Subcutaneous abdominal adipose tissue (tissue), 5 donors: ENCODE measurements at regions not wholly inside any gene's neighbourhood (a gene's known extent, or its start where the extent isn't known, plus 50 kb on each side); places are given as distances from the start of the nearest gene placed in this dataset.

ENCODE experiments used
- H3K27ac ChIP-seq: one replicate; pipeline ENCODE4 v1.7.0; 2013; ENCODE audit warnings: low read depth, mild to moderate bottlenecking, inconsistent platforms, low read length, moderate library complexity
- H3K27me3 ChIP-seq, 5 donors: one replicate each; pipeline ENCODE4 v1.7.0; 2013; ENCODE audit warnings: low read length in 5 of 5, inconsistent platforms in 1 of 5; ENCODE audit not compliant: control insufficient read depth in 5 of 5, insufficient read depth in 4 of 5
- H3K36me3 ChIP-seq, 5 donors: one replicate each; pipeline ENCODE4 v1.7.0; 2013; ENCODE audit warnings: low read length in 5 of 5; ENCODE audit not compliant: control insufficient read depth in 5 of 5, insufficient read depth in 5 of 5
- H3K4me1 ChIP-seq, 5 donors: one replicate each; pipeline ENCODE4 v1.7.0; 2013; ENCODE audit warnings: low read length in 5 of 5, mild to moderate bottlenecking in 3 of 5, moderate library complexity in 1 of 5; ENCODE audit not compliant: control insufficient read depth in 5 of 5, insufficient read depth in 5 of 5
- H3K4me3 ChIP-seq, 5 donors: one replicate each; pipeline ENCODE4 v1.7.0; 2013; ENCODE audit warnings: low read length in 5 of 5, low read depth in 1 of 5
- H3K9ac ChIP-seq, 5 donors: one replicate each; pipeline ENCODE4 v1.7.0; 2013; ENCODE audit warnings: low read length in 5 of 5, mild to moderate bottlenecking in 4 of 5, moderate library complexity in 3 of 5
- H3K9me3 ChIP-seq, 5 donors: one replicate each; pipeline ENCODE4 v1.7.0; 2013; ENCODE audit warnings: low read length in 5 of 5; ENCODE audit not compliant: control insufficient read depth in 5 of 5
- donor health status: healthy.
- donor health status: healthy.
- donor health status: healthy.
- donor health status: healthy.
- donor health status: healthy.

DNA sequence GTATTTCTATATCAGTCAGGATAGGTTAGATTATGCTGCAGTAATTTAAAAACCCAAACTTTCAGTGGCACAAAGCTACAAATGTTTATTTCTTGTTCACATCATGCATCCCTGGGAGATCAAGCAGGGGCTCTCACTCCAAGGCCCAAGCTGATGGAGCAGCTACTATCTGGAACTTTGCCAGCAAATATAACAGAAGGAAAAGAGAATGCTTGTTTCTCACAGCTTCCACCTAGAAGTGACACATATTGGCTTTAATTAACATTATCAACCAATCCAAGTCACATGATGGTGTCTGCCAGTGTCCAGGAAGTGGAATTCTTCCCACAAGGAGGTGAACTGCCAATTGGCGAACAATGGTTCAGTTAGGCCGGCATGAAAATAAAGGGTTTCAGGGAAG lies 306.9 kb downstream of the BCL11A start:
- H3K9me3 ChIP-seq: peaks cover 0 to 4% (median 0%) of the 10 kb centered on the region in 5 donors

DNA sequence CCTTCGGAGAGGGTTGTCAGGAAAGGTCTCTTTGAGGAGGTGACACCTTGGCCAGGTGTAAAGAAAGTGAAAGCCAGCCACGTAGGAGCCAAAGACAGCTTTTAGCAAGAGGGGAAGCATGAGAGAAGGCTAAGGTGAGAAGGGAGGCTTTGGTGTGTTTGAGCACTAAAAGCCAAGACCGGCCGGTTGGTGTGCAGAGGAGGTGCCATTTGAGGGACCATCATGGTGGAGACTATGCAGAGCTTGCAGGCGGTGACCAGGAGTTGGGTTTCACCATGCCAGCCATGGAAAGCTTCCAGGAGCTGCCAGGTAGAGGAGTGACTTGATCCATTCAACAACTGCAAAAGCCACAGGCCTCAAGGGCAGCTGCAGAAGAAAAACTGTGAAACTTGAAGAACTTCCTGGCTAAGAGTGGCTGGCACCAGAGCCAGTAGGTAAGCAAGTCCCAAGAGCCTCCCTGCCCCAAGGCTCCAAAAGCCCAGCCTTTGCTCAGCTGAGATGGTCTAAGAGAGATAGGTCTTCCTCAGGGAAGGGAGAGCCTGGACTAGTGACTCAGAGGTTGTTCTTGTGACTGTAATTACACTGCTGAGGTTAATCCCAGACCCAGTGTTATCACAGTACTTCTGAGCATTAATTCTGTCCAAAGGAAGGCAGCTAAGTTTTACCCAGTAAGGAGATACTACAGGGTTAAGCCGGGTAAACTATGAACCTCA lies 319.0 kb downstream of the BCL11A start:
- H3K27ac ChIP-seq: no peak overlapping the region
- H3K9me3 ChIP-seq: peaks cover 5 to 15% (median 6%) of the 10 kb centered on the region in 5 donors
- H3K36me3 ChIP-seq: no peaks in the 10 kb centered on the region
- H3K27me3 ChIP-seq: no peaks in the 10 kb centered on the region
- H3K4me1 ChIP-seq: no peaks in the 10 kb centered on the region
- no peak overlapping the region for H3K4me3 ChIP-seq
- H3K9ac ChIP-seq: no peak overlapping the region

More for the DNA sequence above, 306.9 kb downstream of the BCL11A start:
- Histone ChIP-seq H3K27me3 (no peaks in the 10 kb centered on the region), H3K4me3 (no peak overlapping the region), H3K27ac (no peak overlapping the region), H3K36me3 (no peaks in the 10 kb centered on the region), H3K4me1 (no peaks in the 10 kb centered on the region), H3K9ac (no peak overlapping the region)

DNA sequence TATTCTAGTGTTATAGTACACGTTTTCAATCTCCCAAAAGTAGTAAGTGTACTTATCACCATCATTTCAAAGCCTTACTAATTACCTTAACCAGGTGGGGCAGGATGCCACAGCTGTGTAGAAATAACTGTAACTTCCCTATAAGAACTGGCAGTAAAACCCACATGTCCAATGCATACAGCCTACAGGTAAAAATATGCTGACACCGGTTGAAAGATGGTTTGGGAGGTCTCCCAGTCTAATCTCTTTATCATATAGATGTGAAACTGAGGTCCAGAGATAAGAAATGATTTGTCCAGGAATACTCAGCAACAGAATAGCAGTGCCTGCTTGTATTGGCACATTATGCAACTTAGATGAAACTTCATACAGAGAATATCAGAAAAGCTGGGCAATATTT lies 322.9 kb downstream of the BCL11A start:
- Histone ChIP-seq H3K4me1 (no peaks in the 10 kb centered on the region), H3K27ac (no peak overlapping the region), H3K9ac (no peak overlapping the region), H3K27me3 (no peaks in the 10 kb centered on the region), H3K36me3 (no peaks in the 10 kb centered on the region), H3K9me3 (peaks cover 5 to 23% (median 9%) of the 10 kb centered on the region in 5 donors), H3K4me3 (no peak overlapping the region)

DNA sequence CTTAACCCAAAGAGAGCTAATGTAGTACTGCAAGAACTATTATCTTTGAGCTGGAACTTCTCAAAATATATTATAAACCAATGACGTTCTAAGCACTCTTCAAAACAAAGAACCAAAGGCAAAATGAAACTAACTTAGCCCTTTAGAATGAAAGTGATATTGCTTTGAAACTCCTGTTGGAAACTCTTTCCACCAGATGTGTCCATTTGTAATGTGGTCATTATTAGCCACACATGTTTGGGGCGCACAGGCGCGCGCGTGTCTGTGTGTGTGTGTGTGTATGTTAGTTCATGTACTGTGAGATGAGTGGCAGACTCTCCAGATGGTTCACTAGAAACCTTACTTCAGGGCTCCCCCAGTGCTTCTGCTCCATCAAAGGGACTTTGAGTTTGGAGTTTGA lies 323.4 kb downstream of the BCL11A start:
- Histone ChIP-seq H3K4me1 (no peaks in the 10 kb centered on the region), H3K27ac (no peak overlapping the region), H3K9me3 (peaks cover 5 to 23% (median 9%) of the 10 kb centered on the region in 5 donors), H3K27me3 (no peaks in the 10 kb centered on the region), H3K36me3 (no peaks in the 10 kb centered on the region), H3K4me3 (no peak overlapping the region), H3K9ac (no peak overlapping the region)

DNA sequence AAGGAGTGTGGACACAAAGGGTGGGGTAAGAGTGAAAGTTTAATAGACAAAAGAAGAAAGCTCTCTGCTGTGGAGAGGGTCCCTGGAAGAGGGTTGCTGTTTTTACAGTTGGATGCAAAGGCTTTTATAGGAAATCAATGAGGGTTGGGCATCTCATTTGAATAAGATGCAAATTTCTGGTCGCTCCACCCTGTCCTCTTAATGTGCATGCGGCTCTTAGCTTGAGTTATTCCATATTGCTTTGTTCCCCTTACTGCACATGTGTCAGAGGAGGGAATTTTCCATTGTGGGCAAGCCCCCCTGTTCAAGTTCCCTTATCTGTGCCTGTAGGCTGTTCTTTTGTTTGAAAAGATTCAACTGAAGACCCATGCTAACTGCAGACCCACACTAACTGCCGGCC lies 326.5 kb downstream of the BCL11A start:
- no peak overlapping the region for H3K9ac ChIP-seq
- H3K36me3 ChIP-seq: no peaks in the 10 kb centered on the region
- no peak overlapping the region for H3K27ac ChIP-seq
- no peaks in the 10 kb centered on the region for H3K27me3 ChIP-seq
- H3K9me3 ChIP-seq: peaks cover under 1 to 17% (median 5%) of the 10 kb centered on the region in 5 donors
- no peak overlapping the region for H3K4me3 ChIP-seq
- no peaks in the 10 kb centered on the region for H3K4me1 ChIP-seq

DNA sequence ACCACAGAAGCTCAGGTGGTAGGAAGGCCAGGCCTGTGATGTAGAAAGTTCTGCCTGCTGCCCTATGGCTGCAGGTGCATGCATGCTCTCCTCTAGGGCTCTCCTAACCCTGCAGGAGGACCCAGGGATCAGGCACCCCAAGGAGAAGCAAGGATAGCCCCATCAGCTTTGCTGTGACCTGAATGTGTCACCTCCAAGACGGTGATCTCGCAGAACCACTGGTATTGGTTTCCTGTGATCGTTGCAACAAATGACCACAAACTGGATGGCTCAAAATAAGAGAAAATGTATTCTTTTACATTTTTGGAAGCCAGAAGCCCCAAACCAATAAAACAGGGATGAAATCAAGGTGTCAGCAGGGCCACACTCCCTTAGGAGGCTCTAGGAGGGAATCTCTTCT lies 327.3 kb downstream of the BCL11A start:
- H3K27me3 ChIP-seq: no peaks in the 10 kb centered on the region
- H3K4me3 ChIP-seq: no peak overlapping the region
- H3K4me1 ChIP-seq: no peaks in the 10 kb centered on the region
- H3K27ac ChIP-seq: no peak overlapping the region
- H3K9me3 ChIP-seq: peaks cover 0 to 14% (median 3%) of the 10 kb centered on the region in 5 donors
- H3K9ac ChIP-seq: no peak overlapping the region
- no peaks in the 10 kb centered on the region for H3K36me3 ChIP-seq

DNA sequence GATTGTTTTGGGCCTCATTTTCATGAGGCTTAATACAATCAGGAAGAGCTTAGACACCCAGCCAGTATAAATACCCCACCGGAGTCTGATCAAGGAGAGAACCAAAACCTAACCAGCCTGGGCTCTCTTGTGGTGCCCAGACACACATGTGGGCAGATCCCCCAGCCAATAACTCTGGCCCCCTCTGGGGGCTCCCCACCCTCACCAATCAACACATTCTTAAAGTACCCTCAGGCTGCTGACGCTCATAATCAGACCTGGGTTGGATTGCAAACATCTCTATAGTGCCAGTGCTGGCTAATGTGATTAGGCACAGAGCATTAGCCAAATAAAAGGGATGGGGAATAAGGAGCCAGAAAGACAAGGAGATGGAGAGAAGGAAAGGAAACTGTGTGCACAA lies 329.6 kb downstream of the BCL11A start:
- H3K4me3 ChIP-seq: no peak overlapping the region
- peaks cover 0 to 3% (median 0%) of the 10 kb centered on the region in 5 donors for H3K9me3 ChIP-seq
- H3K36me3 ChIP-seq: no peaks in the 10 kb centered on the region
- no peaks in the 10 kb centered on the region for H3K27me3 ChIP-seq
- H3K4me1 ChIP-seq: peaks cover 0 to 4% (median 0%) of the 10 kb centered on the region in 5 donors
- H3K27ac ChIP-seq: no peak overlapping the region
- H3K9ac ChIP-seq: no peak overlapping the region

DNA sequence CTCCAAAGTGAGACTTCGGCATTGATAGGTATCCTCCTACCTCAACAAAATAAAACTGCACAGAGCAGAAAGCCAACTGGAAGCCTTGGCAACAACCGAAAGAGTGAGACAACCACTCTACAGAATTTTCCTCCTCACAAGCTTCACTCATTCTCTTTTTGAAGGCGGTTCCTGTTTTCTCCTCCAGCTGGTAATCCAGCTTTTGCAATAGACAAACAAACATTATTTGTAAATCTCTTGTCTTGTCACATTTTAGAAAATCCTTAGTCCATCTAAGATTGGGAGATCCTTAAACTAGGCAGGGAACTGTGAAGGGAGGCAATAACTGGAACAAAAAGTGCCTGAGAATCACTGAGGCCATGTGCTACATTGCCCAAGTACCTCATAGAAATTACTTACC lies 332.4 kb downstream of the BCL11A start:
- H3K9ac ChIP-seq: no peak overlapping the region
- peaks cover 0 to 4% (median 0%) of the 10 kb centered on the region in 5 donors for H3K4me1 ChIP-seq
- H3K27me3 ChIP-seq: no peaks in the 10 kb centered on the region
- H3K36me3 ChIP-seq: no peaks in the 10 kb centered on the region
- H3K9me3 ChIP-seq: no peaks in the 10 kb centered on the region
- H3K27ac ChIP-seq: no peak overlapping the region
- no peak overlapping the region for H3K4me3 ChIP-seq

DNA sequence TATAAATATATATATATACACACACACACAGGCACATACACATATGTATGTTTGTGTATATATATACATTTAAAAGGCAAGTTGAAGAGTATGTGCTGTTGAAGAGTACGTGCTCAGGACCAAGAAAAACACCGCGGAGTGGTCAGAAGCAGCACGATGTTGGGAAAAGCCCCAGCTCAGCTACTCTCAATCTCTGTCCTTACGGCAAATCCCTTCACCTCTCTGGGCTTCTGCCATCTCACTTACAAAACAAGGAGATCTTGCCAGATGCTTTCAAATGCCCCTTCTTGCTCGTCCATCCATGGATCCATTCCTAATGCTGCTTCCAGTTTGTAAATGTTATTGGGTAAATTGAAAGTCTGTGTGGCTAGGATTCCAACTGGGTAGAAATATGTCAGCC lies 333.9 kb downstream of the BCL11A start:
- no peak overlapping the region for H3K27ac ChIP-seq
- no peak overlapping the region for H3K9ac ChIP-seq
- H3K36me3 ChIP-seq: no peaks in the 10 kb centered on the region
- no peaks in the 10 kb centered on the region for H3K9me3 ChIP-seq
- H3K4me3 ChIP-seq: no peak overlapping the region
- H3K4me1 ChIP-seq: peaks cover 0 to 6% (median 0%) of the 10 kb centered on the region in 5 donors
- no peaks in the 10 kb centered on the region for H3K27me3 ChIP-seq

DNA sequence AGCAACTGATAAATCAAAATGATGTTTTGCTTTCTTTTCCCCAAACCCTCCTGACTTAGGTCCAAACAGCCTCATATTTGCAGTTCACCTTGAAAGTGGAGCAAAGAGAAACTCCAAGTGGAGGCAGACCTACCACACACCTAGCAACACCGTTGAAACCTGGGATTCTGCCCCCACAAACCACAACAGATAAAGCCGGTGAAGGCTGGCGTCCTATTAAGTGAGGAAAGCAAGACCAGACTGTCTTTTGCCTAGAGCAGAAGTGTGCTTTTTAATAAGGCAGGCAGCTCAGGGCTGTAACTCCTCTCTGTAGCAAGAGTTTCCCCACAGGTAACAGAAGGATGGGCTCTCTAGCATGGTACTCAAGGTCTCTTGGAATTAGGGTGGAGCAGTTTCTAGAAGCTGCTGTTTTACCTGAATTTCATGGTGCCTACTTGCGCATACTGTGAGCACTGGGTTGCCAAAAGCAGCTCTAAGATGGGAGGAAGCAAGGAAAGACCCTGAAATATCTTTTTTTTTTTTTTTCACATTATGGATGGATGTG lies 336.9 kb downstream of the BCL11A start:
- Histone ChIP-seq H3K9me3 (no peaks in the 10 kb centered on the region), H3K27ac (no peak overlapping the region), H3K4me1 (peaks cover 3 to 19% (median 12%) of the 10 kb centered on the region in 5 donors), H3K4me3 (no peak overlapping the region), H3K36me3 (no peaks in the 10 kb centered on the region), H3K9ac (no peak overlapping the region), H3K27me3 (no peaks in the 10 kb centered on the region)
